NCI-H69 (cell line): ENCODE measurements at regions not wholly inside any gene's neighbourhood (a gene's known extent, or its start where the extent isn't known, plus 50 kb on each side); places are given as distances from the start of the nearest gene placed in this dataset.
"Not testable (repeated sequence)": the region's sequence is repeated elsewhere in the genome, so short reads cannot be mapped to it uniquely, and the experiment has no call there.

Experiments
- DNase-seq: peaks from one replicate; lab custom pipeline; 2025; lab: John Stamatoyannopoulos, UW

GRCh38 chr12:9308745-9309144 is 100.5 kb upstream of the PZP start:
- DNase-seq: not testable (repeated sequence)

- DNase-seq: not testable (repeated sequence)
Observed at GRCh38 chr12:9308163-9308562, 100.0 kb upstream of the PZP start.

- DNase-seq: not testable (repeated sequence)
Observed at GRCh38 chr12:9307255-9307654, 99.1 kb upstream of the PZP start.

DNA sequence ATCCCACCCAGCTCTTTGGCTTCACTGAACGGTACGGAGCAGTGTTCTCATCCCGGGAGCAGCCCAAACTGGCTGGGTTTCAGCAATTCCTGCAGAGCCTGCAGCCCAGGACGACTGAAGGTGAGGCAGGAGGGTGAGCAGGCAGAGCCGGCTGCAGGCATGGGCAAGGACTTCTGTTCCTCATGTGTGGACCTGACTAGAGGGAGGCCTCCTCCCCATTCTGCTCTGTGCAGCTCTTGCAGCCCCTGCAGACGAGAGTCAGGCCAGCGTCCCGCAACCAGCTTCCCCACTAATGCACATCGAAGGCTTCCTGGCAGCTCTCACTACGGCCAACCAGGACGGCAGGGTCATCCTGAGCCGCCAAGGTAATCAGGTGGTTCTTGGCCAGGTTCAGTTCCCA is 97.8 kb upstream of the PZP start:
- not testable (repeated sequence) for DNase-seq

DNA sequence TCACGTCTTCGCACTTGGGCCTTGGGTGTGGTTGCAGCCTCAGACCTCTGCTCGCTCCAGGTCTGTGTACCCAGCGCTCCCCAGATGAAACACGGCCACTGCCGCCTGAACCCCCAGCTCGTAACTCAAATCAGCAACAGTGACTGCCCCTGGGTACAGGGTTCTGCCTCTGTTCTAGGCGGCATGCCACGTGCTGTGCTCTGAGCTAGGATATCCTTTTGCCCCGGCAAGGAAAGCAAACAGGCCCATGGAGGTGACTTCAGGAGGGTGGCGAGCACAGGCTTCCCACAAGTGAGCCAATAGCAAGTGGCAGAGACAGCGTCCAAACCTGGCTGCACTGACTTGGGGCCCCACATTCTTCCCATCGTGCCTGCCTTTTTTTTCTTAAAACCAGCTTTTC is 96.3 kb upstream of the PZP start:
- not testable (repeated sequence) for DNase-seq

- not testable (repeated sequence) for DNase-seq
Observed at GRCh38 chr12:9295872-9296271, 87.7 kb upstream of the PZP start.

DNA sequence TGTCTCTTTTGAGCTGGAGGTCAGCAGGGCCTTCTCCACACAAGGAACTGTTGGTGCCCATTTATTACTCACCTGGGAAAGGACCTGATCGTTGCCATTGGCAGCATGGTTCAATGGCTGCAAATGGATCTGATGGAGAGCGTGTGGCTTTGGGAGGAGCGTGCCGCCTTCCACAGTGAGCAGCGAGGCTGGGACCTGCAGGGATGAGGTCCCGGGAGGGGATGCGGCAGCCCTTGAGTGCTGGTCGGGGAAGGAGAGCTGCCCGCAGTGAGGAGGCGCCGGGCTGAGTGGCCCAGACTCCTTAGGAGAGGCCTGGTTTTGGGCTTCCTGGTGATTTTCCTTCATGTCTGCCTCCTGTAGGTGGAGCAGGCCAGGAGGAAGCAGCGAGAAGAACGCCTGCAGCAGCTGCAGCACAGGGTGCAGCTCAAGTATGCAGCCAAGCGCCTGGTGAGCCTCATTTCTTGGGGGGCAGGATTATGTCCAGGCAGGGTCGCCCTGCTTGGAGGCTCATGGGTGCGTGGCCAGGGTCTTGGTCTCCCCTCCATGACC is 86.0 kb upstream of the PZP start:
- not testable (repeated sequence) for DNase-seq

GRCh38 chr12:9293391-9293790 is 85.2 kb upstream of the PZP start:
- not testable (repeated sequence) for DNase-seq

GRCh38 chr12:9289984-9290383 is 81.8 kb upstream of the PZP start:
- DNase-seq: peak; percentile 80

- not testable (repeated sequence) for DNase-seq
Observed at GRCh38 chr12:9284724-9285123, 76.5 kb upstream of the PZP start.

GRCh38 chr12:9284197-9284596 is 76.0 kb upstream of the PZP start:
- DNase-seq: peak; percentile 57

DNA sequence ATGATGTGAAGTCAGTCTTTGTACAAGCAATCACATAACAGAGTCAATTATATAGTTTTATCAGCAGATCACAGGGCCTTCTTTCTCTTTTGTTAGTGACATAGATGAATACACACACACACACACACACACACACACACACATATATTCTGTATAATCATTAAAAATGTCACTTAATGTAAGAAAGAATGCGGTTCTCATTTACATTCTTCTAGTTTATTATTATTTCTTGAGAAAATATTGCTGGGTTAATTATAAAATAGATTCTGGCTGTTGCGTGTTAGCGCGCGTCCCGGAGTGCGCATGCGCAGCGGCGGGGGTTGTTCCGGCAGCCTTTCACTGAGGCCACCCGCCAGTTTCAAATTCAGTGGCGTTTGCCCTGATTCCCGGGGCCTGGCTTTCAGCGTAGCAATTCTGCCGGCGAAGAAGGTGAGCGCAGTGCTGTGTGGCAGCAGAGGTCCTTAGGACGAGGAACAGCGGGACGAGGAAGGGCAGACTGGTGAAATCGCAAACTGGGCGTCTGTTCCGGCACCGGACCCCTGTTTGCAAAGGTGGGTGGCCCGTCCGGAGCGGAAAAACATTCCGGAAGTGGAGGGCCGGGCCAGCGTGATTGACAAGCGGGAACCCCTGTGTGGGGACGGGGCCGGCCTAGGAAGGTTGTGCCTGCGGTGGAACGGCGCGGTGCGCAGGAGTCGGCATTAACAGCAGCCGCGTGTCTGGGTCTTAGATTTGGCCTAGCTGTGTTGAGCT is 75.3 kb upstream of the PZP start:
- peak; percentile 90 for DNase-seq

- DNase-seq: no peak
Observed at GRCh38 chr12:9276990-9277389, 68.8 kb upstream of the PZP start.

DNA sequence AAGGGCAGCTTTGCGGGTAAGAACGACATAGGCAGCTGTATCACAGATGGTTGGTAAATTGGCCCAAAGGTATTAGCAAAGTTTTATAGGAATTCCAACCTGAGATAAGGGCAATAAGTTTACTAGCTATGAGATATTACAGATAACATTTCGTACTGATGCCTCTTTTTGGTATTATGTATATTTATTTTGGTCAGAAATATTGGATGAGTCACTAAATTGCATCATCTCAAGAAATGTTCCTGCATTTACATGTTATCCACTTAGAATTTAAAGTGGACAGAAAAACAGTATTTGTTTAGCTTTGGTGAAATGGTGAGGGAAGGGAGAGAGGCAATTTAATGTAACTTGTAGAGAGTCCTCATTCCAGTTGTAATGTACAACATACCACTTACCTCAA is 65.1 kb upstream of the PZP start:
- no peak for DNase-seq

GRCh38 chr12:9271875-9272274 is 63.7 kb upstream of the PZP start:
- DNase-seq: no peak

DNA sequence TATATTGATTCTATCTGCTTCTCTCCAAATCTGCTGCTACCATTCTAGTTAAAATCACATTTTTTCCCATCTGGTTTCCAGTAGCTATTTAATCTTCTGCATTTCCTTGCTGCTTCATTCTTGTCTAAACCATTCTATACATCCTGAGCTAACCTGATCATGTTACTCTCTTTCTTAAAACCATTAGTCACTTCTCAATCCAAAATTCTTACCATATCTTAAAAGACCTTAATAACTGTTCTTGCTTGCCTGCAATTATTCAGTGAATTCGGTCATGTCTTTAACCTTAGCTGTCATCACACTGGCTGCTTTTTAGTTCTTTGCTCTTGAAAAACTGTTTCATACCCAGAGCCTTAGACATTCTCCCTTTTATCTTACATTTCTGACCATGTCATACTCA is 56.4 kb upstream of the PZP start:
- no peak for DNase-seq

GRCh38 chr12:9260931-9261330 is 52.7 kb upstream of the PZP start:
- DNase-seq: no peak

GRCh38 chr12:9258676-9259075 is 50.5 kb upstream of the PZP start:
- DNase-seq: no peak
